MCF 10A (cell line): ENCODE measurements at regions not wholly inside any gene's neighbourhood (a gene's known extent, or its start where the extent isn't known, plus 50 kb on each side); places are given as distances from the start of the nearest gene placed in this dataset.

Experiments used
- BruUV-seq: library from RNA; stranded (reverse); fragments of 400-500 nt; replicated peaks from 2 replicates; lab custom pipeline; 2021; lab: Mats Ljungman, UMichigan
- CTCF ChIA-PET: fragments of 300-600 bp; sonication (Branson Sonifier 250); formaldehyde crosslinking; extraction: SDS; loops from one replicate; lab custom pipeline; 2021; ENCODE audit warnings: antibody characterized with exemption, inconsistent platforms; lab: Yijun Ruan, JAX
- POLR2A ChIA-PET: fragments of 300-600, 350-650 bp; sonication (Branson Sonifier 250); formaldehyde crosslinking; extraction: SDS; loops from one replicate; lab custom pipeline; 2020; ENCODE audit warnings: antibody characterized with exemption, inconsistent platforms; lab: Yijun Ruan, JAX
- DNase-seq: peaks from one replicate; pipeline ENCODE4 v3.0.0-alpha.2; 2018; ENCODE audit not compliant: unreplicated experiment
- H3K27ac Mint-ChIP-seq: one replicate; pipeline ENCODE4 v1.8.0; 2022; ENCODE audit warnings: mild to moderate bottlenecking, low read depth, mixed read lengths; ENCODE audit not compliant: unreplicated experiment
- H3K27me3 Mint-ChIP-seq: one replicate; pipeline ENCODE4 v1.8.0; 2022; ENCODE audit warnings: mixed read lengths; ENCODE audit not compliant: insufficient read depth, unreplicated experiment
- H3K36me3 Mint-ChIP-seq: one replicate; pipeline ENCODE4 v1.8.0; 2022; ENCODE audit warnings: mild to moderate bottlenecking, moderate library complexity, mixed read lengths; ENCODE audit not compliant: insufficient read depth, unreplicated experiment
- H3K4me1 Mint-ChIP-seq: one replicate; pipeline ENCODE4 v1.8.0; 2022; ENCODE audit warnings: mixed read lengths; ENCODE audit not compliant: insufficient read depth, unreplicated experiment
- H3K4me3 Mint-ChIP-seq: one replicate; pipeline ENCODE4 v1.8.0; 2022; ENCODE audit warnings: mild to moderate bottlenecking, moderate library complexity, mixed read lengths; ENCODE audit not compliant: unreplicated experiment
- H3K9me3 Mint-ChIP-seq: one replicate; pipeline ENCODE4 v1.8.0; 2022; ENCODE audit warnings: mixed read lengths; ENCODE audit not compliant: unreplicated experiment
- intact Hi-C: fragments of 100-400 bp; cut with micrococcal nuclease; formaldehyde crosslinking; loops from 2 replicates; pipeline ENCODE4 v1.14.1; 2022
- TF ChIP-seq, protein P1 (sequence below): fragments of 200-600 bp; IDR thresholded peaks from one replicate; pipeline ENCODE4 v1.8.0; 2022; ENCODE audit warnings: antibody characterized with exemption, mild to moderate bottlenecking; ENCODE audit not compliant: unreplicated experiment

DNA sequence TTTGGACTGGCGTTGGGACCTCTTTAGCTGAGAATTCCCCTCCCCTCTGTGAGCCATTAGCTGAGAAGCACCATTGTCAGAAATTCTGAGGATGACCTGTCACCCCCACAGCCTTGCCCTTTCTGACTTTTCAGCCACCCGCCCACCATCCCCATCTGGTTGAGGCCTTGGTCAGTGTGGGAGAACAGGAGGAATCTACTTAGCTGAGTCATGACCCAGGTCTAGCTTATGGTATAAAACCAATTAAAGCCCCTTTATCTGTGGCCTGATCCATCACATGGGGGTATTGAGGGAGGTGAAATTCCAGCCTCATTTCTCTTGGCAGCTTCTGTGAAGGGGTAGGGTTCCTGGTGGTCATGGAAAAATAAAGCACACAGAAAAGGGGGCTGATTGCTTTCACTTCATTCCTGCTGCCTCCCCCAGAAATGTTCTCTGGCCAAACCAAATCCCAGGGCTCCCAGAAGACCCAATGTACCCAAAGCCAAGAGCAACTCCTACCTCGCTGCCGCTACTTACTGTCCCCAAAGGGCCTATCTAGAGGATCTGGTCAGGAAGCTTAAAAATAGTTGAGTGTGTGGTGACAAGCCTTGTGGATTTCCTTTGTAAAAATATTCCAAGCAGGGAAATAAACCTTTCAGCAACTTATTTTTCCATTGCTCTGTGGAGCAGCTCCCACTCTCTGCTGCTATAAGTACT is 174.8 kb upstream of the TNC start:
- ChIA-PET CTCF (interaction anchor here (0.6 to 0.9 kb wide), 2 partner anchors 19 to 125 kb away, joined by 3 to 6 read pairs; no protein-coding TSS in a partner anchor), POLR2A (interaction anchor here (0.6 to 1.3 kb wide), 4 partner anchors 9 to 38 kb away, joined by 3 to 5 read pairs (median 3); no protein-coding TSS in a partner anchor)
- TF ChIP-seq, protein P1, sequence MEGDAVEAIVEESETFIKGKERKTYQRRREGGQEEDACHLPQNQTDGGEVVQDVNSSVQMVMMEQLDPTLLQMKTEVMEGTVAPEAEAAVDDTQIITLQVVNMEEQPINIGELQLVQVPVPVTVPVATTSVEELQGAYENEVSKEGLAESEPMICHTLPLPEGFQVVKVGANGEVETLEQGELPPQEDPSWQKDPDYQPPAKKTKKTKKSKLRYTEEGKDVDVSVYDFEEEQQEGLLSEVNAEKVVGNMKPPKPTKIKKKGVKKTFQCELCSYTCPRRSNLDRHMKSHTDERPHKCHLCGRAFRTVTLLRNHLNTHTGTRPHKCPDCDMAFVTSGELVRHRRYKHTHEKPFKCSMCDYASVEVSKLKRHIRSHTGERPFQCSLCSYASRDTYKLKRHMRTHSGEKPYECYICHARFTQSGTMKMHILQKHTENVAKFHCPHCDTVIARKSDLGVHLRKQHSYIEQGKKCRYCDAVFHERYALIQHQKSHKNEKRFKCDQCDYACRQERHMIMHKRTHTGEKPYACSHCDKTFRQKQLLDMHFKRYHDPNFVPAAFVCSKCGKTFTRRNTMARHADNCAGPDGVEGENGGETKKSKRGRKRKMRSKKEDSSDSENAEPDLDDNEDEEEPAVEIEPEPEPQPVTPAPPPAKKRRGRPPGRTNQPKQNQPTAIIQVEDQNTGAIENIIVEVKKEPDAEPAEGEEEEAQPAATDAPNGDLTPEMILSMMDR: no peak
- no peaks in the 10 kb centered on the region for H3K27me3 Mint-ChIP-seq
- intact Hi-C loops: no loop called here
- peaks cover 7% of the 10 kb centered on the region for H3K4me1 Mint-ChIP-seq
- H3K9me3 Mint-ChIP-seq: no peaks in the 10 kb centered on the region
- no peak overlapping the region for H3K27ac Mint-ChIP-seq
- H3K4me3 Mint-ChIP-seq: no peak overlapping the region
- no TSS peak for BruUV-seq
- no peaks in the 10 kb centered on the region for H3K36me3 Mint-ChIP-seq
- DNase-seq: no peak

DNA sequence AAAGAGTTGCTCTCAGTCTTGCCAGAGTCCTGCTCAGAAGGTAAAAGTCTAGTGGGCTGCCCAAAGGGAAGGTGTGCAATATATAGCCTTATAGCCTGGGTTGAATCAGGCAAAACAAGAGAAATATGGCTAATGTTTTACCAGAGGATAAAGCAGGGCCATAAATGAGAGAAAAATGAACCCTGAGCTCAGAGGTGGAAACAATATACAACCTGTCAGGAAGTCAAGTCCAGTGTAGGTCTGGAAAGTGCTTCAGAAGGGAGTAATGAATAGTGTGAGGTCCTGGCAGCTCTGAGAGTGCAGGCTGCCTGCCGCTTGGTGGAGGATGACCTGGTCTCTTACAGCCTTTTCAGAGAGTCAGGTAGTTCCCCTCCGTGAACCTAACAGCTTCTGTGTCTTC is 177.8 kb upstream of the TNC start:
- intact Hi-C loops: no loop called here
- no TSS peak for BruUV-seq
- TF ChIP-seq, protein P1: no peak
- Mint-ChIP-seq H3K27me3 (no peaks in the 10 kb centered on the region), H3K9me3 (no peaks in the 10 kb centered on the region), H3K4me1 (peaks cover 7% of the 10 kb centered on the region), H3K36me3 (no peaks in the 10 kb centered on the region), H3K4me3 (no peak overlapping the region), H3K27ac (no peak overlapping the region)
- POLR2A ChIA-PET: interaction anchor here (0.7 kb wide), 1 partner anchor 1423 kb away, joined by 3 read pairs; no protein-coding TSS in a partner anchor
- CTCF ChIA-PET: no interaction called here
- no peak for DNase-seq

DNA sequence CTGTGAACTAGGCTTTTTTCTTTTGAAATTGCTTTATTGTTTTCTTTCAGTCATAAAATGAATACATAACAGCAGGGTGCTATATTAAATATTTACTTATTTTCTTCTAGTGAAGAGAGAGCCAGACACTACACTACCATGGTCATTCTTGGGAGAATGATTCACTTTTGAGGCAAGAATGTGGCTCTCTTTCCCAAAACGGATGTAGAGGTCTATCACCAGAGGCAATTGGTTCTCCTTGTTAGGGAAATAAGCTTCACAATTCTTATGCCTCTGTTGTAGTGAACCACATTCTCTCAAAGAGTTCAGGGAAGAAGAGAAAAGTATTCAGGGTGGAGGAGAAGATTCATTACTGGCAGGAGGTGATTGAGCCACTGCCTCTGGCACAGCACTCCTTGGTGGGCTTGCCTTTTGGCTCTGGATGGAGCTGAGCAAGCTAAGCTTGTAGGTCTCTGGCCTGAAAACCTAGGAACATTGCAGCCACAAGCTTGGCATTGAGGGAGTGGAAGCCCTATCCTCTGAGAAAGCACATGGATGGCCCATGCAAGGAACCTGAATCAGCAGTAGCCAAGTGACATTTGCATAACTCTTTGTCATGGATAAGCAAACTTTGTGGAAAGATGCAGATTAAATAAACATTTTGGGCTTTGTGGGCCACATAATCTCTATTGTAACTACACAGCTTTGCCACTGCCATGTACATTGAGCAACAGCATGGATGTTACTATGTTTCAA is 179.0 kb upstream of the TNC start:
- POLR2A ChIA-PET: interaction anchor here (1.0 kb wide), 1 partner anchor 9 kb away, joined by 4 read pairs; no protein-coding TSS in a partner anchor
- BruUV-seq: no TSS peak

More for the DNA sequence above, 179.0 kb upstream of the TNC start:
- CTCF ChIA-PET: interaction anchor here (0.5 kb wide), 1 partner anchor 12 kb away, joined by 4 read pairs; no protein-coding TSS in a partner anchor
- Mint-ChIP-seq H3K4me3 (no peak overlapping the region), H3K27me3 (no peaks in the 10 kb centered on the region), H3K36me3 (no peaks in the 10 kb centered on the region), H3K4me1 (peaks cover under 1% of the 10 kb centered on the region), H3K27ac (no peak overlapping the region), H3K9me3 (no peaks in the 10 kb centered on the region)
- TF ChIP-seq, protein P1: no peak
- intact Hi-C loops: no loop called here
- no peak for DNase-seq
